RWPE1 (cell line): ENCODE measurements at regions not wholly inside any gene's neighbourhood (a gene's known extent, or its start where the extent isn't known, plus 50 kb on each side); places are given as distances from the start of the nearest gene placed in this dataset.

Experiments used
- CTCF ChIA-PET: fragments of 350-600 bp; sonication (Branson Sonifier 250); formaldehyde crosslinking; extraction: SDS; loops from one replicate; lab custom pipeline; 2021; lab: Yijun Ruan, JAX
- POLR2A ChIA-PET: fragments of 400-600 bp; formaldehyde crosslinking; extraction: SDS; loops from one replicate; lab custom pipeline; 2020; ENCODE audit warnings: antibody characterized with exemption; ENCODE audit not compliant: low non-redundant PET; lab: Yijun Ruan, JAX
- DNase-seq: peaks from one replicate; pipeline ENCODE4 v3.0.0; 2012; ENCODE audit warnings: low spot score
- H3K27ac ChIP-seq: fragments of 450-650 bp; 2 replicates; pipeline ENCODE4 v1.5.1; 2017
- TF ChIP-seq, protein P1 (sequence below): fragments of 450-650 bp; conservative IDR thresholded peaks from 2 replicates; pipeline ENCODE4 v1.5.1; 2017; ENCODE audit warnings: low read depth, mild to moderate bottlenecking

DNA sequence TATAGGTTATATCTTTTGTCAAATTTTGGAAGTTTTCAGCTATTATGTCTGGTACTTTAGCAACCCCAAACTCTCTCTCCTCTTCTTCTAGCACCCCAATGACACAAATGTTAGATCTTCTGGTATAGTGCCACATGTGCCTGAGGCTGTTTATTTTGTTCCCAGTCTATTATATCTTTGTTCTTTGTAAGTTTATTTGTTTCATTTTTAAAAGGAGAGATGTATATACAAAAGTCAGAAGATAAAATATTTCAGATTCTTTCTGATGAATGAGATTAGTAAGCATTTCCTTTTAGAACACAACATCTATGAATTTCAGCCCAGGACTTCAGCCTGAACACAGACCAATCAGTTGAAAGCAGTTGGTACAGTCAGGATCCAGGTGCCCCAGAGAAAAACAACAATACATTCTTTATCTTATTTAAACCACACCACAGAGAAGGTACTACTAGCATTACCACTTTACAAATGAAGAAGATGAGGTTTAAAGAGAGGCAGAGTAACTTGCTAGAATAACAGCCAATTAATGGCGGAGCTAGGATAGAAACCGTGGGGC, 114.1 kb upstream of the BTG1 start:
- ChIA-PET POLR2A (no interaction called here), CTCF (interaction anchor here (0.6 kb wide), 1 partner anchor 272 kb away, joined by 3 read pairs; no protein-coding TSS in a partner anchor)
- TF ChIP-seq, protein P1, sequence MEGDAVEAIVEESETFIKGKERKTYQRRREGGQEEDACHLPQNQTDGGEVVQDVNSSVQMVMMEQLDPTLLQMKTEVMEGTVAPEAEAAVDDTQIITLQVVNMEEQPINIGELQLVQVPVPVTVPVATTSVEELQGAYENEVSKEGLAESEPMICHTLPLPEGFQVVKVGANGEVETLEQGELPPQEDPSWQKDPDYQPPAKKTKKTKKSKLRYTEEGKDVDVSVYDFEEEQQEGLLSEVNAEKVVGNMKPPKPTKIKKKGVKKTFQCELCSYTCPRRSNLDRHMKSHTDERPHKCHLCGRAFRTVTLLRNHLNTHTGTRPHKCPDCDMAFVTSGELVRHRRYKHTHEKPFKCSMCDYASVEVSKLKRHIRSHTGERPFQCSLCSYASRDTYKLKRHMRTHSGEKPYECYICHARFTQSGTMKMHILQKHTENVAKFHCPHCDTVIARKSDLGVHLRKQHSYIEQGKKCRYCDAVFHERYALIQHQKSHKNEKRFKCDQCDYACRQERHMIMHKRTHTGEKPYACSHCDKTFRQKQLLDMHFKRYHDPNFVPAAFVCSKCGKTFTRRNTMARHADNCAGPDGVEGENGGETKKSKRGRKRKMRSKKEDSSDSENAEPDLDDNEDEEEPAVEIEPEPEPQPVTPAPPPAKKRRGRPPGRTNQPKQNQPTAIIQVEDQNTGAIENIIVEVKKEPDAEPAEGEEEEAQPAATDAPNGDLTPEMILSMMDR, result no peak
- H3K27ac ChIP-seq, result no peak overlapping the region
- no peak for DNase-seq

DNA sequence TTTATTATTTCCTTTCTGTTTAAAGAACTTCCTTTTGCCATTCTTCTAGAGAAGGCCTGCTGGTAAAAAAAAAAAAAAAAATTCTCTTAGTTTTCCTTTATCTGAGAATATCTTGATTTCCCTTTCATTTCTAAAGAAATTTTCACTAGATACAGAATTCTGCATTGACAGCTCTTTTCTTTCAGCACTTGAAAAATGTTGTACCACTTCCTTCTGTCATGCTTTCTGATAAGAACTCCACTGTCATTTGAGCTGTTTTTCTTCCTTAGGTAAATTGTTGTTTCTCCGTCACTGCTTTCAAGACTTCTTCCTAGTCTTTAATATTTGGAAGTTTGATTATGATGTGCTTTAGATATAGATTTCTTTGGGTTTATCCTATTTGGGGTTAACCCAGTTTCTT, 113.6 kb upstream of the BTG1 start:
- ChIA-PET CTCF (no interaction called here), POLR2A (no interaction called here)
- no peak overlapping the region for H3K27ac ChIP-seq

DNA sequence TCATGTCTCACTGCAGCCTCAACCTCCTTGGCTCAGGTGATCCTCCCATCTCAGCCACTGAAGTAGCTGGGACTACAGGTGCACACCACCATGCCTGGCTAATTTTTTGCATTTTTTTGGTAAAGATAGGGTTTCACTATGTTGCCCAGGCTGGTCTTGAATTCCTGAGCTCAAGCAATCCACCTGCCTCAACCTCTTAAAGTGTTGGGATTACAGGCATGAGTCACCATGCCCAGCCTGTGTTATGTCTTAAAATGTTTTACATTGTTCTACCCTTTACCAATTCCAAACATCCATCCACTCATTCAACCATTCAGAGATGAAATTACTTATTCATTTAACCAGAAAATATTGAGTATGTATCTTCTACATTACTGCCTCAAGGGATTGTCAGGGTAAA, 111.6 kb upstream of the BTG1 start:
- ChIA-PET CTCF (no interaction called here), POLR2A (no interaction called here)
- DNase-seq, result no peak
- TF ChIP-seq, protein P1, result no peak
- H3K27ac ChIP-seq, result no peak overlapping the region

More for the DNA sequence above, 113.6 kb upstream of the BTG1 start:
- TF ChIP-seq, protein P1, result no peak
- DNase-seq, result no peak

DNA sequence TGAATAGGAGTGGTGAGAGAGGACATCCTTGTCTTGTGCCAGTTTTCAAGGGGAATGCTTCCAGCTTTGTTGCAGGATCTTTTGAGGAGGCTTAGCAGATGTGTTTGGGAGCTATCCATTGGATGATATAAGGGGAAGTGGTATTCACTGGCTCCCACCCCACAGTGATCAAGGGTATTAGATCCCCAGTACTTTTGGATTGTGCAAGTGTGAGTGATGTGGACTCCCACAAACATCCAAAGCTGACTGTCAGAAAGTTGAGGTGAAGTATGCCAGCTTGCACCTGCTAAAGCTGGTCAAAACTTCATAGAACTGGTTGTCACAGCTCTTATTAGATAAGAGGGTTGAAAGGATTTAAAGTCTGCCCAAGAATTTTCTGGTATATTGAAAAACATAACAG, 110.1 kb upstream of the BTG1 start:
- DNase-seq, result no peak
- TF ChIP-seq, protein P1, result no peak
- no peak overlapping the region for H3K27ac ChIP-seq
- CTCF ChIA-PET, result interaction anchor here (0.7 kb wide), 1 partner anchor 14 kb away, joined by 3 read pairs; no protein-coding TSS in a partner anchor
- POLR2A ChIA-PET, result no interaction called here

DNA sequence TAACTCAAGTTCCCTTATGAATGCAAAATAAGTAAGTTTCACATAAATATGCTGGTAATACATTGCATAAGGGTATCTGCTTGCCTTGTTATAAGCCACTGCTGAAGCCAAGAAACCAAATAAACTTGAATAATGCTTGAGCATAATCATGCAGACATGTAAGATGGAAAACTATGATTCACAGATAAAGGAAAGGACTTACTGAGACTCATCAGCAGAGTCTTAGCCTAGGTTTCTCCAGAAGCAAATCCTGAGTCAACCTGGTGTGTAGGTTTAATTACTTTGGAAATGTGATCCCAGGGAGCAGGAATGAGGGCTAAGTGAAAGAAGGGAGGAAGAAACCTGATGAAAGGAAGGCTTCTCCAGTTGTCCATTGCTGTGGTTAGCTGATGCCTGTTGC, 107.7 kb upstream of the BTG1 start:
- no peak overlapping the region for H3K27ac ChIP-seq
- CTCF ChIA-PET, result no interaction called here
- DNase-seq, result no peak
- TF ChIP-seq, protein P1, result no peak
- POLR2A ChIA-PET, result no interaction called here

DNA sequence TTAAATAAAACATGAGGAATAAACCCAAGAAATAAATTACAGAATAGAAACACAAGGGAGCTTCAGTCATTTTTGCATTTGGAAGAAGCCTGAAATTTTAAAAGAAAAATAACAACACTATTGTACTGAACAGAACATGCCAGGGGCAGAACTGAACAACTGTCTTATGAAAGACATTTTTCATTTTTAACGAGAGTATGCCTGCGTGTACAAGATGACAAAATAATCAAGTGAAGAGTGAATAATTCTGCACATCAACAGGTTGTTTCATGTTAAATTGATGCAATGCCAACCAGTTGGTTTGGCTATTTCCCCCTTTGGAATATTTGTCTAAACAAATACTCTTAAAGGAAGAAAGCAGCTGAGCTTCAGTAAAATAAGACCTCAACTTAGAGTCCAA, 103.3 kb upstream of the BTG1 start:
- POLR2A ChIA-PET, result no interaction called here
- no peak for DNase-seq
- TF ChIP-seq, protein P1, result no peak
- CTCF ChIA-PET, result interaction anchor here (0.6 kb wide), 1 partner anchor 303 kb away, joined by 3 read pairs; no protein-coding TSS in a partner anchor
- H3K27ac ChIP-seq, result no peak overlapping the region
